Endothelial cell of umbilical vein (primary cell): ENCODE measurements at regions not wholly inside any gene's neighbourhood (a gene's known extent, or its start where the extent isn't known, plus 50 kb on each side); places are given as distances from the start of the nearest gene placed in this dataset.

Source experiments
- BruUV-seq: library from RNA; stranded (reverse); fragments of 400-500 nt; replicated peaks from 2 replicates; lab custom pipeline; 2021; lab: Mats Ljungman, UMichigan
- CTCF ChIA-PET: fragments of 300-600, 350-600 bp; sonication (Branson Sonifier 250); formaldehyde crosslinking; loops from one replicate; lab custom pipeline; 2021; ENCODE audit warnings: antibody characterized with exemption, inconsistent platforms; lab: Charles Lee
- POLR2A ChIA-PET: fragments of 300-600, 350-600 bp; sonication (Branson Sonifier 250); formaldehyde crosslinking; loops from one replicate; lab custom pipeline; 2021; ENCODE audit warnings: antibody characterized with exemption, inconsistent platforms; lab: Charles Lee
- DNase-seq: peaks from one replicate; pipeline ENCODE4 v3.0.0-alpha.2; 2011; ENCODE audit warnings: low read depth, low spot score
- FAIRE-seq: peaks from 2 replicates; lab custom pipeline; 2011; peaks lifted over from hg19 to GRCh38; lab: Jason Lieb, UNC
- H2AFZ ChIP-seq: 2 replicates; pipeline ENCODE4 v1.6.0; 2012; ENCODE audit warnings: low read depth, low read length, control low read depth, inconsistent platforms
- H3K27ac ChIP-seq: 2 replicates; pipeline ENCODE4 v1.5.1; 2011; ENCODE audit warnings: low read depth, mild to moderate bottlenecking, control low read depth, low read length, moderate library complexity; ENCODE audit not compliant: insufficient read depth
- H3K27me3 ChIP-seq, 2 experiments: 2 replicates each; pipeline versions ENCODE4 v1.6.0 to v1.6.1; 2011; ENCODE audit warnings: low read length in 2 of 2, mixed read lengths in 1 of 2; ENCODE audit not compliant: control insufficient read depth in 2 of 2, insufficient read depth in 2 of 2
- H3K36me3 ChIP-seq, 2 experiments: 2 replicates in 1 of 2; 3 replicates in 1 of 2; pipeline ENCODE4 v1.5.1; 2011; ENCODE audit warnings: low read length in 2 of 2, mild to moderate bottlenecking in 1 of 2, moderate library complexity in 1 of 2; ENCODE audit not compliant: control insufficient read depth in 2 of 2, insufficient read depth in 2 of 2; ENCODE audit errors: extremely low read depth in 1 of 2
- H3K4me1 ChIP-seq: 3 replicates; pipeline ENCODE4 v1.5.1; 2011; ENCODE audit warnings: mild to moderate bottlenecking, low read length; ENCODE audit not compliant: control insufficient read depth, insufficient read depth; ENCODE audit errors: extremely low read depth
- H3K4me2 ChIP-seq: 2 replicates; pipeline ENCODE4 v1.6.1; 2011; ENCODE audit warnings: low read length, control low read depth, mixed read lengths; ENCODE audit not compliant: insufficient read depth
- H3K4me3 ChIP-seq, 3 experiments: fragments of 200-600 bp in 1 of 3; sonication (generic), shearing (Covaris generic) in 1 of 3; replicated peaks in 1 of 3; 2 replicates each; pipeline ENCODE4 v1.5.1; 2011 to 2016; ENCODE audit warnings: control low read depth in 3 of 3, low read length in 3 of 3, mild to moderate bottlenecking in 2 of 3, inconsistent platforms in 1 of 3, low read depth in 1 of 3, moderate library complexity in 1 of 3; ENCODE audit not compliant: insufficient read depth in 1 of 3
- H3K79me2 ChIP-seq: 2 replicates; pipeline ENCODE4 v1.6.0; 2012; ENCODE audit warnings: low read length, inconsistent platforms; ENCODE audit not compliant: control insufficient read depth, insufficient read depth
- H3K9ac ChIP-seq: replicated peaks from 2 replicates; pipeline ENCODE3; 2011; ENCODE audit warnings: low read length, control low read depth; ENCODE audit not compliant: insufficient read depth; ENCODE audit errors: extremely low read depth
- H3K9me1 ChIP-seq: replicated peaks from 3 replicates; pipeline ENCODE4 v1.6.0; 2011; ENCODE audit warnings: mild to moderate bottlenecking, low read length; ENCODE audit not compliant: control insufficient read depth, insufficient read depth; ENCODE audit errors: extremely low read depth
- H3K9me3 ChIP-seq: replicated peaks from 2 replicates; pipeline ENCODE4 v1.5.1; 2012; ENCODE audit warnings: low read length, inconsistent platforms; ENCODE audit not compliant: control insufficient read depth, insufficient read depth
- H4K20me1 ChIP-seq: replicated peaks from 2 replicates; pipeline ENCODE3; 2011; ENCODE audit warnings: mild to moderate bottlenecking, low read length; ENCODE audit not compliant: control insufficient read depth, insufficient read depth; ENCODE audit errors: extremely low read depth
- EZH2 ChIP-seq: IDR thresholded peaks from 2 replicates; pipeline ENCODE4 v1.6.1; 2012; ENCODE audit warnings: borderline replicate concordance, low read depth, mild to moderate bottlenecking, moderate library complexity, low read length, inconsistent platforms; ENCODE audit not compliant: severe bottlenecking
- FOS ChIP-seq: IDR thresholded peaks from 2 replicates; pipeline ENCODE4 v1.6.1; 2011; ENCODE audit warnings: mild to moderate bottlenecking, low read length, moderate library complexity, borderline replicate concordance; ENCODE audit not compliant: insufficient read depth
- GATA2 ChIP-seq: IDR thresholded peaks from 2 replicates; pipeline ENCODE4 v1.7.0; 2011; ENCODE audit warnings: low read depth, mild to moderate bottlenecking, moderate library complexity, mixed read lengths, low read length; ENCODE audit not compliant: insufficient read length, insufficient read depth
- JUN ChIP-seq: IDR thresholded peaks from 2 replicates; pipeline ENCODE4 v1.6.1; 2011; ENCODE audit warnings: borderline replicate concordance, low read depth; ENCODE audit not compliant: insufficient read length, insufficient read depth
- MYC ChIP-seq: IDR thresholded peaks from one replicate; pipeline ENCODE4 v1.6.1; 2011; ENCODE audit warnings: mild to moderate bottlenecking, low read depth, low read length
- POLR2A ChIP-seq: IDR thresholded peaks from 2 replicates; pipeline ENCODE4 v1.6.1; 2012; ENCODE audit warnings: low read depth, mild to moderate bottlenecking, control low read depth, low read length
- POLR2AphosphoS5 ChIP-seq: IDR thresholded peaks from 2 replicates; pipeline ENCODE4 v1.6.1; 2012; ENCODE audit warnings: low read depth, mild to moderate bottlenecking, control low read depth, low read length, moderate library complexity; ENCODE audit not compliant: insufficient read depth
- dilution Hi-C: fragments of 300-500 bp; cut with MboI; formaldehyde crosslinking; loops from one replicate; pipeline ENCODE4 v1.15.0; 2019; ENCODE audit warnings: low sequenced_read_pairs; ENCODE audit not compliant: extremely low pct_ligation_motif_present
- intact Hi-C: fragments of 100-400 bp; cut with micrococcal nuclease; formaldehyde crosslinking; loops from one replicate; pipeline ENCODE4 v1.10.0; 2022
- TF ChIP-seq, protein P1 (sequence below), 2 donors: IDR thresholded peaks; 1 replicate in 1 of 2; 2 replicates in 1 of 2; pipeline ENCODE4 v1.5.1; 2011; ENCODE audit warnings: low read length in 2 of 2, mild to moderate bottlenecking in 2 of 2, moderate library complexity in 2 of 2, control low read depth in 1 of 2, inconsistent platforms in 1 of 2, low read depth in 1 of 2; ENCODE audit not compliant: insufficient read depth in 1 of 2; ENCODE audit errors: extremely low read depth in 1 of 2

- H3K79me2 ChIP-seq, result no peaks in the 10 kb centered on the region
- ChIA-PET CTCF (no interaction called here), POLR2A (no interaction called here)
- BruUV-seq, result no TSS peak
- H3K27me3 ChIP-seq, result peaks cover 38 to 47% of the 10 kb centered on the region in 2 experiments
- H3K9ac ChIP-seq, result no peak overlapping the region
- no peak overlapping the region for H2AFZ ChIP-seq
- DNase-seq (no peak), FAIRE-seq (no peak)
- no peaks in the 10 kb centered on the region for H3K9me1 ChIP-seq
- H4K20me1 ChIP-seq, result no peaks in the 10 kb centered on the region
- no peak overlapping the region for H3K4me3 ChIP-seq
- no peak for TF ChIP-seq GATA2
- no peak for TF ChIP-seq POLR2AphosphoS5
- no peak for TF ChIP-seq JUN
- no peak for TF ChIP-seq MYC
- TF ChIP-seq EZH2, result no peak
- TF ChIP-seq POLR2A, result no peak
- TF ChIP-seq FOS, result no peak
- H3K27ac ChIP-seq, result no peak overlapping the region
- H3K4me1 ChIP-seq, result no peaks in the 10 kb centered on the region
- no peaks in the 10 kb centered on the region for H3K9me3 ChIP-seq
- dilution Hi-C loops, result no loop called here
- no peak overlapping the region for H3K4me2 ChIP-seq
- H3K36me3 ChIP-seq, result no peaks in the 10 kb centered on the region
- intact Hi-C loops, result no loop called here
These were observed 135.0 kb upstream of the ARL4C start for GRCh38 chr2:234631646-234632514.

DNA sequence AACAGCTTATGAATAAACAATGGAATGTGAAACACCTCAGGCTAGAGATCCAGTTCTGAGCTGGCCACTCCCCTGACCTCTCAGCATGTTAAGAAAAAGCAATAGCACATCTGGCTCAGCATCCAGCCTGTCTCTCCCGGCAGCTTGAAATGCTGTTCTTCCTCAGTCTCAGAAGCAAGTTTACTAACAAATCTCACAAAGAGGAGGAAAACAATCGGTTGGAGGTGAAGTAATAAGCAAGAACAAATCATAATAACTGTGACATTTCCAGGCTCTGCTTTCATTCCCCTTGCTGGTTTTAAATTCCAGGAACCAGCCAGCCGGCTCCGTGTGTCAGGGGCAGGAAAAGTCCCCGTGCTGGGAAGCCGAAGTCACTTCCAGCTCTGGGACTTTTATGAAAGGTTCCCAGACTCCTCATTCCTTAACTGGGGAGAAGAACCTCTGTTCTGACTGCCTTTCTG lies 133.9 kb upstream of the ARL4C start:
- Histone ChIP-seq H3K4me1 (no peaks in the 10 kb centered on the region), H3K36me3 (no peaks in the 10 kb centered on the region), H4K20me1 (no peaks in the 10 kb centered on the region), H3K27ac (no peak overlapping the region), H3K9me1 (no peaks in the 10 kb centered on the region), H3K27me3 (peaks cover 41 to 56% of the 10 kb centered on the region in 2 experiments), H3K4me3 (no peak overlapping the region), H3K9ac (no peak overlapping the region), H3K4me2 (no peak overlapping the region), H3K79me2 (no peaks in the 10 kb centered on the region), H2AFZ (no peak overlapping the region), H3K9me3 (no peaks in the 10 kb centered on the region)
- POLR2A ChIA-PET, result no interaction called here
- CTCF ChIA-PET, result no interaction called here
- FAIRE-seq (no peak), DNase-seq (no peak)
- BruUV-seq, result no TSS peak
- TF ChIP-seq, protein P1, sequence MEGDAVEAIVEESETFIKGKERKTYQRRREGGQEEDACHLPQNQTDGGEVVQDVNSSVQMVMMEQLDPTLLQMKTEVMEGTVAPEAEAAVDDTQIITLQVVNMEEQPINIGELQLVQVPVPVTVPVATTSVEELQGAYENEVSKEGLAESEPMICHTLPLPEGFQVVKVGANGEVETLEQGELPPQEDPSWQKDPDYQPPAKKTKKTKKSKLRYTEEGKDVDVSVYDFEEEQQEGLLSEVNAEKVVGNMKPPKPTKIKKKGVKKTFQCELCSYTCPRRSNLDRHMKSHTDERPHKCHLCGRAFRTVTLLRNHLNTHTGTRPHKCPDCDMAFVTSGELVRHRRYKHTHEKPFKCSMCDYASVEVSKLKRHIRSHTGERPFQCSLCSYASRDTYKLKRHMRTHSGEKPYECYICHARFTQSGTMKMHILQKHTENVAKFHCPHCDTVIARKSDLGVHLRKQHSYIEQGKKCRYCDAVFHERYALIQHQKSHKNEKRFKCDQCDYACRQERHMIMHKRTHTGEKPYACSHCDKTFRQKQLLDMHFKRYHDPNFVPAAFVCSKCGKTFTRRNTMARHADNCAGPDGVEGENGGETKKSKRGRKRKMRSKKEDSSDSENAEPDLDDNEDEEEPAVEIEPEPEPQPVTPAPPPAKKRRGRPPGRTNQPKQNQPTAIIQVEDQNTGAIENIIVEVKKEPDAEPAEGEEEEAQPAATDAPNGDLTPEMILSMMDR (IDR thresholded peaks at IDR 0.05; ENCODE audit: extremely low read depth in 1 of 2, insufficient read depth in 1 of 2, low read depth in 1 of 2, low read length in 2 of 2), result no peak
- TF ChIP-seq EZH2, result no peak
- no peak for TF ChIP-seq MYC
- no peak for TF ChIP-seq FOS
- TF ChIP-seq GATA2, result no peak
- intact Hi-C loops, result no loop called here
- dilution Hi-C loops, result no loop called here
